Spleen (tissue), 11 donors: ENCODE measurements at regions not wholly inside any gene's neighbourhood (a gene's known extent, or its start where the extent isn't known, plus 50 kb on each side); places are given as distances from the start of the nearest gene placed in this dataset.

Experiments used
- DNase-seq: peaks from one replicate; pipeline ENCODE4 v3.0.0-alpha.2; 2020
- H3K27ac ChIP-seq, 8 donors: fragments of 200-600 bp; sonication (generic) in 7 of 8; 1 replicate in 4 of 8; 2 replicates in 4 of 8; pipeline versions ENCODE4 v1.5.0 to v1.8.0; 2016 to 2021; ENCODE audit warnings: inconsistent platforms in 4 of 8, mild to moderate bottlenecking in 4 of 8, moderate library complexity in 1 of 8
- H3K27me3 ChIP-seq, 7 donors: fragments of 200-600 bp; sonication (generic) in 6 of 7; replicated peaks in 1 of 7; 1 replicate in 4 of 7; 2 replicates in 3 of 7; pipeline versions ENCODE4 v1.5.0 to v1.8.0; 2016 to 2021; ENCODE audit warnings: inconsistent platforms in 3 of 7, mild to moderate bottlenecking in 1 of 7
- H3K36me3 ChIP-seq, 6 donors: fragments of 200-600 bp; sonication (generic) in 5 of 6; 1 replicate in 4 of 6; 2 replicates in 2 of 6; pipeline versions ENCODE4 v1.5.0 to v1.8.0; 2016 to 2021; ENCODE audit warnings: inconsistent platforms in 2 of 6
- H3K4me1 ChIP-seq, 6 donors: fragments of 200-600 bp; sonication (generic) in 5 of 6; 1 replicate in 3 of 6; 2 replicates in 3 of 6; pipeline versions ENCODE4 v1.5.0 to v1.8.0; 2016 to 2021; ENCODE audit warnings: inconsistent platforms in 3 of 6
- H3K4me3 ChIP-seq, 8 donors: fragments of 200-600 bp; sonication (generic) in 7 of 8; 1 replicate in 4 of 8; 2 replicates in 4 of 8; pipeline versions ENCODE4 v1.5.0 to v1.8.0; 2016 to 2021; ENCODE audit warnings: inconsistent platforms in 4 of 8, mild to moderate bottlenecking in 4 of 8, moderate library complexity in 2 of 8
- H3K9me3 ChIP-seq, 8 donors: fragments of 200-600 bp; sonication (generic) in 7 of 8; 1 replicate in 4 of 8; 2 replicates in 4 of 8; pipeline versions ENCODE4 v1.5.0 to v1.8.0; 2016 to 2021; ENCODE audit warnings: inconsistent platforms in 4 of 8
- POLR2A ChIP-seq, 3 donors: fragments of 450-650 bp; IDR thresholded peaks; one replicate each; pipeline ENCODE4 v1.5.1; 2017; ENCODE audit warnings: antibody characterized with exemption in 3 of 3, mild to moderate bottlenecking in 1 of 3
- POLR2AphosphoS5 ChIP-seq, 3 donors: sonication (generic); formaldehyde crosslinking; IDR thresholded peaks; one replicate each; pipeline ENCODE4 v1.5.1; 2017; ENCODE audit warnings: antibody characterized with exemption in 3 of 3
- WGBS, 5 donors: extraction: QIAGEN DNeasy Blood & Tissue Kit in 3 of 5; methylation state at CpG; one replicate each; pipeline versions ENCODE4 v1.1.5 to v1.1.7; 2013 to 2018; 5-methylcytosine and 5-hydroxymethylcytosine counted together
- intact Hi-C: fragments of 100-400 bp; cut with DNase I; formaldehyde crosslinking; loops from one replicate; pipeline ENCODE4 v1.15.0; 2023; ENCODE audit warnings: low total_unique reads
- TF ChIP-seq, protein P1 (sequence below), 11 experiments: fragments of 200-600 bp in 7 of 11; fragments of 450-650 bp in 4 of 11; sonication (generic) in 4 of 11; IDR thresholded peaks in 8 of 11; conservative IDR thresholded peaks in 3 of 11; 1 replicate in 7 of 11; 2 replicates in 4 of 11; pipeline versions ENCODE4 v1.4.0 to v1.8.0; 2016 to 2021; ENCODE audit warnings: antibody characterized with exemption in 11 of 11, inconsistent platforms in 4 of 11, mild to moderate bottlenecking in 1 of 11
- donor health status: healthy with polysubstance abuse.
- donor health status: DM: no; HTN: no; CAD: no; lungs with moderate emphysema.
- donor health status: DM: no; HTN: no; CAD: no.
- donor health status: Bipolar disorder and iron deficiency.
- donor health status: healthy.
- donor health status: DM: no; HTN: no; CAD: no.
- donor health status: DM: yes; HTN: yes; CAD: no.

DNA sequence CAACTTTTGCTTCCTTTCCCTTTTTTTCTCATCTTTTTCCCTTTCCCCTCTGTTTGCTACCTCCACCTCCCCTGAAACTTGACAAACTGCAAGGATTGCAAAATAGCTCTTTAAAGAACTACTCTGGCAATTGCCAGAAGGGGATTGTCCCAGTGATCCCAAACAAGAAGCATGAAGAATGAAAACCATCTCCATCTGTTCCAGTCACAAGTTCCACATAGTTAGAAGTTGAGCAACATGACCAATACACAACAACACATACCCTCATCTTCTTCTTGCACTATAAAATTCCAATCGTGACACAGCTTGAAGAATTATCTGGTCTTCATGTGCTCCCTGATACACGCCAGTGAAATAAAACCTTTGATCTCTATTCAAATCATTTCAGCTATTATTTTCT lies 93.7 kb upstream of the USP15 start:
- TF ChIP-seq POLR2A (IDR thresholded peaks at IDR 0.05) (no peak), POLR2AphosphoS5 (IDR thresholded peaks at IDR 0.05) (no peak)
- TF ChIP-seq, protein P1, sequence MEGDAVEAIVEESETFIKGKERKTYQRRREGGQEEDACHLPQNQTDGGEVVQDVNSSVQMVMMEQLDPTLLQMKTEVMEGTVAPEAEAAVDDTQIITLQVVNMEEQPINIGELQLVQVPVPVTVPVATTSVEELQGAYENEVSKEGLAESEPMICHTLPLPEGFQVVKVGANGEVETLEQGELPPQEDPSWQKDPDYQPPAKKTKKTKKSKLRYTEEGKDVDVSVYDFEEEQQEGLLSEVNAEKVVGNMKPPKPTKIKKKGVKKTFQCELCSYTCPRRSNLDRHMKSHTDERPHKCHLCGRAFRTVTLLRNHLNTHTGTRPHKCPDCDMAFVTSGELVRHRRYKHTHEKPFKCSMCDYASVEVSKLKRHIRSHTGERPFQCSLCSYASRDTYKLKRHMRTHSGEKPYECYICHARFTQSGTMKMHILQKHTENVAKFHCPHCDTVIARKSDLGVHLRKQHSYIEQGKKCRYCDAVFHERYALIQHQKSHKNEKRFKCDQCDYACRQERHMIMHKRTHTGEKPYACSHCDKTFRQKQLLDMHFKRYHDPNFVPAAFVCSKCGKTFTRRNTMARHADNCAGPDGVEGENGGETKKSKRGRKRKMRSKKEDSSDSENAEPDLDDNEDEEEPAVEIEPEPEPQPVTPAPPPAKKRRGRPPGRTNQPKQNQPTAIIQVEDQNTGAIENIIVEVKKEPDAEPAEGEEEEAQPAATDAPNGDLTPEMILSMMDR (IDR thresholded peaks at IDR 0.05 in 8 of 11, conservative IDR thresholded peaks at IDR 0.05 in 3 of 11) = no peak
- no peak overlapping the region for H3K27ac ChIP-seq
- no peak for DNase-seq
- 73 to 89% (median 83%) methylated on average over 2 of the region's 2 CpGs for WGBS, 5 donors
- no peaks in the 10 kb centered on the region for H3K9me3 ChIP-seq
- H3K27me3 ChIP-seq = no peaks in the 10 kb centered on the region
- H3K4me3 ChIP-seq = no peak overlapping the region
- no peaks in the 10 kb centered on the region for H3K4me1 ChIP-seq
- no peaks in the 10 kb centered on the region for H3K36me3 ChIP-seq
- intact Hi-C loops = no loop called here

- Histone ChIP-seq H3K27me3 (no peaks in the 10 kb centered on the region), H3K4me3 (no peak overlapping the region), H3K9me3 (no peaks in the 10 kb centered on the region), H3K4me1 (no peaks in the 10 kb centered on the region), H3K27ac (no peak overlapping the region), H3K36me3 (no peaks in the 10 kb centered on the region)
- WGBS, 5 donors = 72 to 98% (median 83%) methylated on average over 2 of the region's 2 CpGs
- TF ChIP-seq, protein P1 (IDR thresholded peaks at IDR 0.05 in 8 of 11, conservative IDR thresholded peaks at IDR 0.05 in 3 of 11) = no peak
- no peak for TF ChIP-seq POLR2AphosphoS5 (IDR thresholded peaks at IDR 0.05)
- no peak for TF ChIP-seq POLR2A (IDR thresholded peaks at IDR 0.05)
- no peak for DNase-seq
- intact Hi-C loops = no loop called here
These were observed 91.8 kb upstream of the USP15 start for GRCh38 chr12:62168411-62168810.

GRCh38 chr12:62170241-62170640 lies 90.0 kb upstream of the USP15 start:
- TF ChIP-seq POLR2AphosphoS5 (IDR thresholded peaks at IDR 0.05) = no peak
- TF ChIP-seq POLR2A (IDR thresholded peaks at IDR 0.05) = no peak
- TF ChIP-seq, protein P1 (IDR thresholded peaks at IDR 0.05 in 8 of 11, conservative IDR thresholded peaks at IDR 0.05 in 3 of 11) = no peak
- Histone ChIP-seq H3K27ac (no peak overlapping the region), H3K4me3 (no peak overlapping the region), H3K36me3 (no peaks in the 10 kb centered on the region), H3K9me3 (no peaks in the 10 kb centered on the region), H3K27me3 (no peaks in the 10 kb centered on the region), H3K4me1 (no peaks in the 10 kb centered on the region)
- WGBS, 5 donors = 82 to 100% (median 97%) methylated on average over 1 of the region's 1 CpG
- intact Hi-C loops = no loop called here
- DNase-seq = no peak

DNA sequence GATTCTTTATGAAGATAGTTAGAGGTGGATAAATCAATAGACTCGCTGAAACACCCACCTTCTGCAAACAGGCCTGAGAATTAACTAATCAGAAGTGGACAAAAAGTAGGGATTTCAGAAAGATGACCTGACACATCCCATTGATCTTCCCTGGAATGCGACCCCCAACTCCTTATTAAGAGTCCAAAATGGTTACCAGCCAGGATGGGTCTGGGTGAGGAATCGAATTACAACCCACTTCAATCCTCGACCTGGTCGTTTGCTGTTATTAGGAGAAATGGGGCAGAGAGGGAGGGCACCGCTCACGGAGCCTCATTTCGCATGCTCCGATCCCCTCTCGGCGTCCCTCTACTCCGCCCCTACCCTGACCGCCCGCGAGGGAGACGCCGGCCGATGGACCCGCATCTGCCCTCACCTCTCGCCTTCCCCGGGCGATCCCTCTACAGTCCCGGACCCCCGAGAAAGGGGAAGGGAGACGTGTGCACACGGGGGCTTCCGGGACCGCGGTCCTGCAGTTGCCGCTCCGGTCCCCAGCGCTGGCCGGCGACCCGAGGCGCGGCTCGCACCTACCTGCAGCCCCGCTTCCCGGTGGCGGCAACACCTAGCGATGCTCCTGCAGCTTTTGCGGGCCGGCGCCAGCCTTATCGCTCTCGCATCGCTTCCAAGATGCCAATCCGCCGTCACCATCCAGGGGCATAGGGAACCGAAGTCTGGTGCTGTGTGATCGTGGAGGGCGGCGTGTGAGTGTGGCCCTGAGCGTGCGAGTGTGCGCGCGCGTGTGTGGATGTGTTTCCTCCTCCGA lies 69.3 kb upstream of the USP15 start:
- Histone ChIP-seq H3K27ac (peak overlapping the region in 2 of 8 donors; percentile 10 to 23), H3K9me3 (no peaks in the 10 kb centered on the region), H3K4me3 (peak overlapping the region; percentile 37 to 73 (median 52)), H3K36me3 (no peaks in the 10 kb centered on the region), H3K4me1 (peaks cover 18 to 38% (median 29%) of the 10 kb centered on the region in 6 donors), H3K27me3 (peaks cover 0 to 34% (median 26%) of the 10 kb centered on the region in 7 donors)
- peak; percentile 83 for DNase-seq
- intact Hi-C loops = no loop called here
- WGBS, 5 donors = 1 to 3% (median 1%) methylated on average over 36 to 61 of the region's 61 CpGs
- TF ChIP-seq, protein P1 (IDR thresholded peaks at IDR 0.05 in 8 of 11, conservative IDR thresholded peaks at IDR 0.05 in 3 of 11) = no peak
- TF ChIP-seq POLR2AphosphoS5 (IDR thresholded peaks at IDR 0.05) = peak in 1 of 3 donors; percentile 33
